ENCODE measurements at regions not wholly inside any gene's neighbourhood (a gene's known extent, or its start where the extent isn't known, plus 50 kb on each side); places are given as distances from the start of the nearest gene placed in this dataset.

- no peak for TF ChIP-seq BHLHE40 (IDR thresholded peaks at IDR 0.05; ENCODE audit: borderline replicate concordance)
- no peak for TF ChIP-seq L3MBTL2 (conservative IDR thresholded peaks at IDR 0.05)
- no peak for TF ChIP-seq SP1 (IDR thresholded peaks at IDR 0.05)
- TF ChIP-seq HDGF (IDR thresholded peaks at IDR 0.05; ENCODE audit: borderline replicate concordance): no peak
- TF ChIP-seq FOXA1 (IDR thresholded peaks at IDR 0.05): no peak
- no peak for TF ChIP-seq TARDBP (IDR thresholded peaks at IDR 0.05)
- no peak for TF ChIP-seq ELF4 (IDR thresholded peaks at IDR 0.05)
- no peak for TF ChIP-seq ARNT (IDR thresholded peaks at IDR 0.05)
These were observed 158.6 kb upstream of the CELF4 start for GRCh38 chr18:37724206-37724605.

Data from HEK293T (cell line).